ENCODE measurements at regions not wholly inside any gene's neighbourhood (a gene's known extent, or its start where the extent isn't known, plus 50 kb on each side); places are given as distances from the start of the nearest gene placed in this dataset.

GRCh38 chr5:74028976-74029375, 403.0 kb downstream of the ARHGEF28 start:
- FAIRE-seq: no peak
- no peak for DNase-seq (ENCODE audit: low read depth in 1 of 2, low spot score in 2 of 2)
- H3K18ac ChIP-seq (ENCODE audit: extremely low read depth, low read length): no peak overlapping the region
- H3K23ac ChIP-seq (ENCODE audit: insufficient read length): no peak overlapping the region
- no peak overlapping the region for H3K4me3 ChIP-seq (ENCODE audit: extremely low read depth in 1 of 4, insufficient read depth in 2 of 4, low read depth in 3 of 4, low read length in 4 of 4)
- no peak overlapping the region for H2BK12ac ChIP-seq (ENCODE audit: low read depth, low read length)
- no peak overlapping the region for H2AK5ac ChIP-seq (ENCODE audit: low read depth, low read length)
- no peak overlapping the region for H2BK120ac ChIP-seq (replicated peaks; ENCODE audit: low read depth, low read length)
- H2BK20ac ChIP-seq (ENCODE audit: low read length): no peak overlapping the region
- no peaks in the 10 kb centered on the region for H3K4me1 ChIP-seq (replicated peaks in 1 of 4; ENCODE audit: control insufficient read depth in 3 of 4, insufficient read depth in 4 of 4, low read length in 3 of 4)
- no peaks in the 10 kb centered on the region for H3K9me3 ChIP-seq (ENCODE audit: insufficient read depth in 2 of 2, low read depth in 1 of 2, low read length in 1 of 2)
- no peaks in the 10 kb centered on the region for H3K79me1 ChIP-seq (ENCODE audit: low read depth, low read length)
- no peak overlapping the region for H3K9ac ChIP-seq (replicated peaks in 1 of 4; ENCODE audit: extremely low read depth in 1 of 4, low read depth in 3 of 4, low read length in 3 of 4)
- no peak overlapping the region for H3K4ac ChIP-seq (replicated peaks; ENCODE audit: insufficient read length, low read depth, low read length)
- H3K27ac ChIP-seq (ENCODE audit: low read depth, low read length): no peak overlapping the region
- no peak overlapping the region for H2AFZ ChIP-seq (ENCODE audit: low read length)
- no peaks in the 10 kb centered on the region for H3K79me2 ChIP-seq (ENCODE audit: control insufficient read depth in 1 of 2, insufficient read depth in 2 of 2, low read length in 2 of 2)
- H3K27me3 ChIP-seq (replicated peaks in 1 of 4; ENCODE audit: control insufficient read depth in 3 of 4, extremely low read depth in 1 of 4, insufficient read depth in 3 of 4, low read length in 3 of 4): no peaks in the 10 kb centered on the region
- H4K5ac ChIP-seq (ENCODE audit: insufficient read length, low read depth, low read length): no peak overlapping the region
- POLR2A ChIA-PET (ENCODE audit: partially characterized antibody): interaction anchor here (1.6 kb wide), 1 partner anchor 612 kb away, joined by 4 read pairs; the partner anchor contains the start of gene ENC1
- TF ChIP-seq SP2 (IDR thresholded peaks at IDR 0.05; ENCODE audit: low read length) (no peak), JUN (IDR thresholded peaks at IDR 0.05; ENCODE audit: low read depth, low read length) (no peak), ZNF274 (IDR thresholded peaks at IDR 0.05; ENCODE audit: borderline replicate concordance, extremely low read depth, low read length) (no peak), POU5F1 (IDR thresholded peaks at IDR 0.05; ENCODE audit: low read depth, low read length) (no peak), RFX5 (IDR thresholded peaks at IDR 0.05; ENCODE audit: borderline replicate concordance, low read depth, low read length) (no peak), SIX5 (IDR thresholded peaks at IDR 0.05; ENCODE audit: low read depth, low read length) (no peak), SIN3A (conservative IDR thresholded peaks at IDR 0.05 in 1 of 2, IDR thresholded peaks at IDR 0.05 in 1 of 2; ENCODE audit: low read depth in 1 of 2, low read length in 2 of 2) (no peak), EGR1 (IDR thresholded peaks at IDR 0.05; ENCODE audit: borderline replicate concordance, low read depth, low read length) (no peak), SUZ12 (IDR thresholded peaks at IDR 0.05; ENCODE audit: low read length) (no peak), BRCA1 (IDR thresholded peaks at IDR 0.05; ENCODE audit: low read depth, low read length) (no peak), YY1 (IDR thresholded peaks at IDR 0.05; ENCODE audit: low read depth, low read length) (no peak), KDM5A (IDR thresholded peaks at IDR 0.05; ENCODE audit: low read length) (no peak)
- H4K20me1 ChIP-seq (replicated peaks in 1 of 2; ENCODE audit: control insufficient read depth in 1 of 2, insufficient read depth in 2 of 2, low read length in 2 of 2): no peaks in the 10 kb centered on the region
- no peak overlapping the region for H3K4me2 ChIP-seq (ENCODE audit: insufficient read depth in 1 of 2, low read depth in 2 of 2, low read length in 2 of 2)
- H4K8ac ChIP-seq (ENCODE audit: extremely low read depth, insufficient read depth, low read length): no peak overlapping the region
- CTCF ChIA-PET (ENCODE audit: partially characterized antibody): no interaction called here
- no peak overlapping the region for H4K91ac ChIP-seq (replicated peaks; ENCODE audit: insufficient read length, low read length)
- no peaks in the 10 kb centered on the region for H3K36me3 ChIP-seq (ENCODE audit: control insufficient read depth in 2 of 4, insufficient read depth in 4 of 4, low read length in 3 of 4)
- no peak overlapping the region for H2BK5ac ChIP-seq (ENCODE audit: low read depth, low read length)
- no peak overlapping the region for H3K14ac ChIP-seq (ENCODE audit: insufficient read length)
- 92% methylated on average over 4 of the region's 4 CpGs; no CpG with 5 or more reads in 1 of the 2 experiments for WGBS, 2 experiments (ENCODE audit: extremely low coverage in 1 of 2, insufficient coverage in 1 of 2, insufficient read length in 1 of 2, insufficient replicate concordance in 2 of 2, low coverage in 1 of 2, low lambda C conversion rate in 2 of 2, missing lambda C conversion rate in 1 of 2)
- no peak overlapping the region for H2BK15ac ChIP-seq (ENCODE audit: low read length)
- H3K23me2 ChIP-seq (ENCODE audit: low read depth, low read length): no peaks in the 10 kb centered on the region
- H3K56ac ChIP-seq (replicated peaks; ENCODE audit: insufficient read length, low read depth, low read length): no peak overlapping the region
